NCI-H69 (cell line): ENCODE measurements at regions not wholly inside any gene's neighbourhood (a gene's known extent, or its start where the extent isn't known, plus 50 kb on each side); places are given as distances from the start of the nearest gene placed in this dataset.

Source experiments
- DNase-seq: peaks from one replicate; lab custom pipeline; 2025; lab: John Stamatoyannopoulos, UW

DNA sequence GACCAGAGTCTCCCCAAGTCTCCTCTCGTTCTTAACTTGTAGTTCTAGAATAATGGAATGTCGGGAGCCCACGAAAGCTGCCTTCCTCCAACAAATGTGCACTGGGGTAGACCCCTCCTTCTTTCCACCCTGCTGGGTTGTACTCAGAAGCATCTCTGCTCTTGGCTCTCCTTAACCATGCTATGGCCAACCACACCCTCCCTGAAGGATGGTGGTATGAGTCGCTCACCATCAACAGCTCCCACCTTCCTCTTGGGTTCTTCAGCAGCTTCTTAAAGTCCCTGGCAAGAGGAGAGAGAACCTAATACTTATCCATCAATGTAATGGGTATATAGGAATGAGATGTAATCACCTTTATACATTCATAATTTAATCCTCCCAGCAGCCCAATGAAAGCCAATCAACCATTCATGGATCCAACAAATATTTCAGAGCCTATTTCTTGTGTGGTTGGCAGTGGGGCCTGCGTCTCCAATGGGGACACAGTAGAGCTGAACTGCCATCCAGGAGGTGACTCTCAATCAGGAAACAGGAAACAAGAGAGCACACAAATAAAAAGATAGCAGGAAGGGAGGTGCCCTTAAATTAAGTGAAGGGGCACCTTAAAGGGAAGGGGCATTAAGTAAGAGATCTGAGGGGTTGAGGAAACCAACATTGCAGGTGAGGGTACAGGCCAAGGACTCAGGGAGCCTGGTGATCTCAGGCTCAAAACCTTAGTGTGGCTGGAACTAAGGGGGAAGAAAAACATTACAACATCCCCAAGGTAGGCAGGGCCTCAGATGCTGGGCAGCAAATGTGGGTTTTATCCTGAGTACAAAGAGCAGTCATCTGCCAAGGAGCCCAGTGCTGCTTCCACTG is 64.4 kb upstream of the ETS2 start:
- DNase-seq: no peak

DNA sequence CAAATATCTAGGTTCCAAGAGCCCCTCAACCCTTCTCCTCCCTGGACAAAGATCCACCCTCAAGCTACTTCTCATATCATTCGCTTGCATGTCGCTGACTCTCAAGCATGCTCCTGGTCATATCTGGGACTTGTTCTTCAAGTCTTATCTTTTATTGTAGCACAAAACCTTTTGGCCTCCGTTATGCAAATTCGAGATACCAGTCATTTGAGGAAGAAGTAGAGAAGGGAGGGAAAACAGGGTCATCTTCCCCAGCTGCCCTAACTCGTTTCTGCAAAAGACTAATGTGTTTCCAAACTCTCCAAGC is 63.8 kb upstream of the ETS2 start:
- DNase-seq: no peak

GRCh38 chr21:38742580-38743260 is 63.0 kb upstream of the ETS2 start:
- DNase-seq: no peak

DNA sequence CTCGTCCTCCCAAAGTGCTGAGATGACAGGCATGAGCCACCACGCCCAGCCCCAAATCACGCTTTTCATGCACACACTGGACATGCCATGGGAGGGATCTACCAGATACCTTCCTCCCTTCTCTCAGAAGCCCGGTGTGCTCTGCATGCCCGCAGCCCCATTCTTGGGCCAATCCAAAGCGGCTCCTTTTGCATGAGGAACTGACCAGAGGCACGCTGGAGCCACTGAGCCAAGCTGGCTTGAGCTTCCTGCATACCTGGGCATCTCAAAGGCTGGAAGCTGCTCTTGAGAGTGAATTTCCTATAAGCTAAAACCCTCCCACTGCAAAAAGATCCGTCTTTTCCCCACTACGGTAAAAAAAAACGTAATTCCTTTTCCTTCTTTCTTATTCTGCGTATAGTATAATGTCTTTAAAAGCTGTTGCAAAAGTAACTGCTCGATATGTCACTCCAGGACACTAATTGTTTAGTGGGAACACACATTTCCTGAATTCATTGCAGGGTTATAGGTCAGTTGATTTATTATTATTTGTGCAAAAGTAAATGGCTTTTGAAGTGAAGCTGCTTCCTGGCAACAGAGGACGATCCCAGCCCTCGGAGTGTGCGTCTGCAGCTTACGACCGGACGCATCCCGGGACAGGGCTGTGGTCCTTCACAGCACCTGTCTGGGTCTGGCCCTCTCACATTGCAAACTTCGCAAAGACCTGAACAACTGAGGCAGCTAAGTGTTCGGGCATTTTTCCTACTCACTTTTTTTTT is 61.8 kb upstream of the ETS2 start:
- peak; percentile 24 for DNase-seq

DNA sequence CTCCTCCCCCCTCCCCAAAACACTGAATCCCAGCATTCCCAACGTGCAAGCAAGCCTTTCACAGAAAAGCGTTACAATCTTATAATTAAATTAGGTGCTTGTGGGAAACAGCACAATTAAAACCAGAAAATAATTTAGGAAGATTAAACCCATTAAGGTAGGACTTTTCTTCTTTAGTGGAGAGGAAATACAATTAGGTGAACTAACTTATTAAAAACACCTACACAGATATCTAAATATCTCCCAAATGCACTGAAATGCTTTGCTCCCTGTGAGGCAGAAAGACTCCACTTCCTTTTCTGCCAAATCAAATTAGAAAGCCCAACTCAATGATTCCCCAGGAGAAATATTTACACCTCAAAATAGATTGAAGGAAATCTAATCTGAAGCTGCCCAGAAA is 60.9 kb upstream of the ETS2 start:
- no peak for DNase-seq

GRCh38 chr21:38747810-38748209 is 57.9 kb upstream of the ETS2 start:
- no peak for DNase-seq

DNA sequence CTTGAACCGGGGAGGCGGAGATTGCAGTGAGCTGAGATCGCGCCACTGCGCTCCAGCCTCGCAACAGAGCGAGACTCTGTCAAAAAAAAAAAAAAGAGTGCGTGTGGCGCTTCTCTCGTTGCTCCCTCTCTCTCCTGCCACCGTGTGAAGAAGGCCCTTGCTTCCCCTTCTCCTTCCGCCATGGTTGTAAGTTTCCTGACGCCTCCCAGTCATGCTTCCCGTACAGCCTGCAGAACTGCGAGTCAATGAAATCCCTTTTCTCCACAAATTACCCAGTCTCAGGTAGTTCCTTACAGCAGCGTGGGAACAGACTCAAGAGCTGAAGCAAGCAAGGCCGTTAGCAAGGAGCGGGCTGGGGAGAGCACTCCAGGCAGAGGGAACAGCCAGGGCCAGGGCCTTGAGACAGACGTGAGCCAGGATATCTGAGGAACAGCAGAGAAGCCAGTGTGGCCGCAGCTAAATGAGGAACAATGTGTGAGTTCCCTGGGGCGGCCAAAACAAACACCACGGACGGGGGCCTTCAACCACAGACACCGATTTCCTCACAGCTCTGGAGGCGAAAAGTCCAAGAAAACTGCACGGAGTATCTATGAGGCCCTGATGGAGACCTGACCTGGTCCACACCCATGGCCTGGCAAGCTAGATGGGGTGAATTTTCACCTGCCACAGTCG is 54.2 kb upstream of the ETS2 start:
- DNase-seq: no peak

- DNase-seq: no peak
Measured at GRCh38 chr21:38752051-38752505, 53.7 kb upstream of the ETS2 start.

GRCh38 chr21:38753114-38753513 is 52.6 kb upstream of the ETS2 start:
- no peak for DNase-seq

- DNase-seq: no peak
Measured at GRCh38 chr21:38753557-38753971, 52.2 kb upstream of the ETS2 start.
